Karpas-422 (cell line): ENCODE measurements at regions not wholly inside any gene's neighbourhood (a gene's known extent, or its start where the extent isn't known, plus 50 kb on each side); places are given as distances from the start of the nearest gene placed in this dataset.
"Not testable (repeated sequence)": the region's sequence is repeated elsewhere in the genome, so short reads cannot be mapped to it uniquely, and the experiment has no call there.

Experiments used
- DNase-seq: peaks from one replicate; pipeline ENCODE4 v3.0.0-alpha.2; 2015
- H2AFZ ChIP-seq: fragments of 200-600 bp; sonication (generic); 2 replicates; pipeline ENCODE4 v1.6.1; 2014; ENCODE audit warnings: antibody characterized with exemption, low read length, mixed read lengths
- H3K27ac ChIP-seq: fragments of 200-600 bp; sonication (generic); 2 replicates; pipeline ENCODE4 v1.5.1; 2014; ENCODE audit warnings: mild to moderate bottlenecking, low read length, moderate library complexity
- H3K27me3 ChIP-seq: fragments of 200-600 bp; sonication (generic); 2 replicates; pipeline ENCODE4 v1.6.1; 2014; ENCODE audit warnings: low read length, mixed read lengths
- H3K36me3 ChIP-seq: fragments of 200-600 bp; sonication (generic); 2 replicates; pipeline ENCODE4 v1.6.1; 2014; ENCODE audit warnings: low read length, mixed read lengths; ENCODE audit not compliant: insufficient read depth
- H3K4me1 ChIP-seq: fragments of 200-600 bp; sonication (generic); 2 replicates; pipeline ENCODE4 v1.6.1; 2014; ENCODE audit warnings: mild to moderate bottlenecking, low read length, mixed read lengths
- H3K4me2 ChIP-seq: fragments of 200-600 bp; sonication (generic); 2 replicates; pipeline ENCODE4 v1.6.1; 2014; ENCODE audit warnings: low read length, low read depth, mild to moderate bottlenecking; ENCODE audit not compliant: poor library complexity, severe bottlenecking
- H3K4me3 ChIP-seq: fragments of 200-600 bp; sonication (generic); 2 replicates; pipeline ENCODE4 v1.5.1; 2014; ENCODE audit warnings: mild to moderate bottlenecking, antibody characterized with exemption, low read length, mixed read lengths
- H3K79me2 ChIP-seq: fragments of 200-600 bp; sonication (generic); 2 replicates; pipeline ENCODE4 v1.6.1; 2014; ENCODE audit warnings: mild to moderate bottlenecking, low read length, mixed read lengths
- H3K9ac ChIP-seq: fragments of 200-600 bp; sonication (generic); 2 replicates; pipeline ENCODE4 v1.6.0; 2014; ENCODE audit warnings: low read length
- H3K9me2 ChIP-seq: fragments of 200-600 bp; sonication (generic), shearing (Covaris generic); replicated peaks from 2 replicates; pipeline ENCODE4 v1.6.0; 2014; ENCODE audit warnings: mild to moderate bottlenecking, low read length, moderate library complexity; ENCODE audit not compliant: insufficient read depth
- H3K9me3 ChIP-seq: fragments of 300-700, 200-600 bp; sonication (generic); 2 replicates; pipeline ENCODE4 v1.6.1; 2014; ENCODE audit warnings: low read length, mixed read lengths
- H4K20me1 ChIP-seq: fragments of 200-600 bp; sonication (generic); 2 replicates; pipeline ENCODE4 v1.6.1; 2014; ENCODE audit warnings: mild to moderate bottlenecking, antibody characterized with exemption, low read length, low read depth; ENCODE audit not compliant: insufficient read depth

DNA sequence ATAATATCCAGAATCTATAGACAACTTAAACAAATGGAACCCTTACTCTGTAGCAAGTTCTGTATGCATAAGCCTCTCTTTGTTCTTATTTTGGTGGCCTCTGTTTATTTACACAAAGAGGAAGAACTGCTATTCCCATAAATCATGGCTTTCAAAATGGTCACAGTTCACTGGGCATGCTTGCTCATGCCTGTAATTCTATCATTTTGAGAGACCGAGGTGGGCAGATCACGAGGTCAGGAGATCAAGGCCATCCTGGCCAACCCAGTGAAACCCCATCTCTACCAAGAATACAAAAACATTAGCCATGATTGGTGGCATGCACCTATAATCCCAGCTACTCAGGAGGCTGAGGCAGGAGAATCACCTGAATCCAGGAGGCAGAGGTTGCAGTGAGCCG, 307.3 kb upstream of the ZNF337 start:
- H3K36me3 ChIP-seq, H3K4me1 ChIP-seq, H3K9me3 ChIP-seq, H3K27ac ChIP-seq, H3K79me2 ChIP-seq, H3K4me3 ChIP-seq, H3K9ac ChIP-seq, H4K20me1 ChIP-seq, H3K9me2 ChIP-seq, H2AFZ ChIP-seq, H3K4me2 ChIP-seq, DNase-seq, H3K27me3 ChIP-seq: not testable (repeated sequence)

DNA sequence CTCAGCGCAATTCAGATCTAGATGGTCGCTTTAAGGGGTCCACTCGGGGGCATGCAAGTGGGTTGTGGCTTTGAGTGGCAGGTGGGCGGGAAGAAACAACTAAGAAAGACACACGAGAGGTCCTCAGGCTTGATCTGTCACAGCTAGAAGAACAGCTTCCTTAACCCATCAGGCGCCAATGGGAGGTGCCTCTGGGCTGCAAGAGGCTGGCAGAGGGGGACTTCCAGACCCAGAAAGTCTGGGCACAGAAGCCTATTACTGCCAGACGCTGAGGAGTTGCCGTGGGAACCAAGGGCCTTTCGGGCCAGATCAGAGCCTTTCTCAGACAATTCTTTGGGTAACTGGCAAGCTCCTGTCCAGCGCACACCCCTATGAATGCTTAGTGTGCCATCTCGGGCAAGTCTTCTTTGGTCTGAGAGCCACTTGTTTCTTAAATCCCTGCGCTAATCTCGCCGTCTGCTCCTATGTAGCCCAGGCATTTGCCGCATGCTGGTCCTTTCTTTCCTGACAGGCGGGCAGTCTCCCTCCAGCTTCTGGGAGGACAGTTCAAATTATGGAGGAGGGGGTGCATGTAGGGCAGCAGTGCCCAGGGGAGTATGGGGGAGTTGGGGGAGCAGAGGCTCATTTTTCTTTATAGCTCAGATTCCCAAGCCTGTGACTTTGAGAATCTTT, 300.9 kb upstream of the ZNF337 start:
- H3K79me2 ChIP-seq, H3K9me2 ChIP-seq, H3K27me3 ChIP-seq, H3K4me3 ChIP-seq, H3K4me2 ChIP-seq, H3K36me3 ChIP-seq, H2AFZ ChIP-seq, H3K4me1 ChIP-seq, H3K27ac ChIP-seq, H3K9ac ChIP-seq, H3K9me3 ChIP-seq, DNase-seq, H4K20me1 ChIP-seq: not testable (repeated sequence)

DNA sequence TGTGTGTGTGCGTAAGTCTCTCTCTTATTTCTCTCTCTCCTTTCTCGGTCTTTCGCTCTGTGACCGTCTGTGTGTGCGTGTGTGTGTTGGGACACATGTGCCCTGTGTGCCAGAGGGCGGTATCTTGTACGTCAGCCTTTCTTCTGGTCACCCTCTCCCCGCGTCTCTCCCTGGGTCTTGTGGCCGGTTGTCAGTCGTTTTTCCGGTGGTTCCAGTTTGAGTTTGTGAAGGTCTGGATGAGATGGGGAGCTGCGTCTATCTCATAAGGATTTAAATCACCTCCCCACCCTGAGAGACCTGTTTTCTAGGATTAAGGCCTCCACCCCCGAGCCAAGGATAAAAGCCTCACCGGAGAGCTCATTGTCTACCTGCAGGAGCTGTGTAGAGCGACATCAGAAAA, 295.5 kb upstream of the ZNF337 start:
- no peaks in the 10 kb centered on the region for H4K20me1 ChIP-seq
- H3K9me3 ChIP-seq = no peaks in the 10 kb centered on the region
- no peaks in the 10 kb centered on the region for H3K79me2 ChIP-seq
- no peak overlapping the region for H3K4me2 ChIP-seq
- no peaks in the 10 kb centered on the region for H3K27me3 ChIP-seq
- H2AFZ ChIP-seq = no peak overlapping the region
- no peak overlapping the region for H3K4me3 ChIP-seq
- DNase-seq = no peak
- H3K27ac ChIP-seq = no peak overlapping the region
- no peak overlapping the region for H3K9ac ChIP-seq
- no peaks in the 10 kb centered on the region for H3K9me2 ChIP-seq
- H3K36me3 ChIP-seq = no peaks in the 10 kb centered on the region
- H3K4me1 ChIP-seq = no peaks in the 10 kb centered on the region

DNA sequence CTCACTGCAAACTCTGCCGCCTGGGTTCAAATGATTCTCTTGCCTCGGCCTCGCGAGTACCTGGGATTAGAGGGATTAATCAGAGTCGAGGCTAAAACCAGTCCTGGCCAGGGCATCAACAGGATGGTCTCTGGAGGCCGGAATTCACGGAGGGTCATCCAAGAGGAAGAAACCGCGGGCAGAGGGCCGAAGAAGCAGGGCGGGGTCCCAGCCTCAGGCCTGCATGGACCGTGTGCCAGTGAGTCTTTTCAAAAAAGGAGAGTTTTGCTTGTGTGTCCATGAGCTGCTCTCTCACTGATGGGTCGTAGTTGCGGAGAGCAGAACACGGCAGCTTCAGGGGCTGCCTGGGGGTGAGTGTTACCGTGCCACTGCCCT, 295.1 kb upstream of the ZNF337 start:
- no peaks in the 10 kb centered on the region for H3K4me1 ChIP-seq
- no peaks in the 10 kb centered on the region for H3K79me2 ChIP-seq
- DNase-seq = no peak
- H3K27ac ChIP-seq = no peak overlapping the region
- H3K4me2 ChIP-seq = no peak overlapping the region
- H3K9me3 ChIP-seq = no peaks in the 10 kb centered on the region
- H3K4me3 ChIP-seq = no peak overlapping the region
- no peaks in the 10 kb centered on the region for H4K20me1 ChIP-seq
- no peaks in the 10 kb centered on the region for H3K27me3 ChIP-seq
- H3K9me2 ChIP-seq = no peaks in the 10 kb centered on the region
- H3K36me3 ChIP-seq = no peaks in the 10 kb centered on the region
- no peak overlapping the region for H3K9ac ChIP-seq
- no peak overlapping the region for H2AFZ ChIP-seq

DNA sequence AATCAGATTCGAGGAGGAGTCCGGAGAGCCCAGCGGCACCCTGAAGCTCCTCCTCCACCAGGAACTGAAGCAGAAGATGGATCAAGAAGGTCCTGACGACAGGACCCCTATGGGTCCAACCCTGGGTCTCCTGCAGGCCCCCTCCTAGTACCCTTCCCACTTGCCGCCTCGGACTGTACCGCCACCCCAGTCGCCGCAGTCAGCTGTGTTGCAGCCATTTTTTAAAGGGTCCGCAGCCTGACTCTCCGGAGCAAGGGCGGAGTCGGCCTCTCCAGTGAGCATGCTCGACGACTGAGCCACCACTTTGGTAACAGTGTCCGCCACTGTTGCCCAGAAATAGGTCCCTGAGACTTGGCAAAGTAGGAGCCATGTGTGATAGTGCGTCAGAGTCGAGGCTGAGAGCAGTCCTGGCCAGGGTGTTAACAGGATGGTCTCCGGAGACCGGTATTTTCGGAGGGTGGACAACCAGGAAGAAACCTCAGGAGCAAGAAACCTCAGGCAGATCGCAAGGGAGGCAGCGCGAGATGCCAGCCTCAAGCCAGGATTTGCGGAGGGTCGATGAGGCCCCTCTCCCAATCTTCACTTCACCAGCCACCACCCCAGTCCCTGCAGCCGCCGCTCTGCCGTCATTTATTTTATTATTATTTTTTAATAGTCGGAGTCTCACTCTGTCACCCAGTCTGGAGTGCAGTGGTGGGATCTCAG, 294.6 kb upstream of the ZNF337 start:
- H3K27me3 ChIP-seq = no peaks in the 10 kb centered on the region
- H3K4me3 ChIP-seq = no peak overlapping the region
- H3K79me2 ChIP-seq = no peaks in the 10 kb centered on the region
- H3K9me2 ChIP-seq = no peaks in the 10 kb centered on the region
- no peaks in the 10 kb centered on the region for H3K36me3 ChIP-seq
- no peaks in the 10 kb centered on the region for H3K4me1 ChIP-seq
- no peak overlapping the region for H2AFZ ChIP-seq
- no peak overlapping the region for H3K9ac ChIP-seq
- no peak for DNase-seq
- H4K20me1 ChIP-seq = no peaks in the 10 kb centered on the region
- H3K27ac ChIP-seq = no peak overlapping the region
- H3K9me3 ChIP-seq = no peaks in the 10 kb centered on the region
- no peak overlapping the region for H3K4me2 ChIP-seq

- H3K36me3 ChIP-seq, H3K4me1 ChIP-seq, H2AFZ ChIP-seq, H4K20me1 ChIP-seq, H3K79me2 ChIP-seq, H3K4me3 ChIP-seq, H3K27me3 ChIP-seq, H3K4me2 ChIP-seq, H3K9ac ChIP-seq, DNase-seq, H3K9me3 ChIP-seq, H3K9me2 ChIP-seq, H3K27ac ChIP-seq: not testable (repeated sequence)
Measured at GRCh38 chr20:25989686-25990085, 293.0 kb upstream of the ZNF337 start.

DNA sequence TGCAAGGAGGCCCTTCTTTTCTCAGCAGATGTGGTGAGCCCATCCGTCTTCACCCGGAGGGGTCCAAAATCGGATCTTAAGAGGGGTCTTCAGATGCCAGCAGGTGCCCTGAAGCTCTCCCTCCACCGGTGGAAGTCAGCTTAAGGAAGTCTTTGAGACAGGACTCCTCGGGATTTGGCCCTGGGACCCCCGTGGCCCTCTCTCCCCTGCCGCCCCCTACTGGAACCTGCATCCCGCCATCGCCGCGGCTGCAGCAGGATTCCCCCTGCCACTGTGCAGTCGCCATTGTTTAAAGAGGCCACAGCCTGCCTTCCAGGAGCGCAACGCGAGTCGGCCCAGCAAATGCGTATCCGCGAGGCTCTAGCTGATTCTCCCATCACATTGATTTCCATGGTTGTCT, 292.5 kb upstream of the ZNF337 start:
- H3K4me1 ChIP-seq = no peaks in the 10 kb centered on the region
- H3K27me3 ChIP-seq = no peaks in the 10 kb centered on the region
- no peaks in the 10 kb centered on the region for H3K9me3 ChIP-seq
- H3K79me2 ChIP-seq = no peaks in the 10 kb centered on the region
- no peak overlapping the region for H3K4me2 ChIP-seq
- H3K9me2 ChIP-seq = no peaks in the 10 kb centered on the region
- H2AFZ ChIP-seq = no peak overlapping the region
- no peak overlapping the region for H3K27ac ChIP-seq
- H3K9ac ChIP-seq = no peak overlapping the region
- no peak for DNase-seq
- H3K4me3 ChIP-seq = no peak overlapping the region
- no peaks in the 10 kb centered on the region for H3K36me3 ChIP-seq
- H4K20me1 ChIP-seq = no peaks in the 10 kb centered on the region

- H3K4me3 ChIP-seq, H3K9me2 ChIP-seq, H3K79me2 ChIP-seq, H3K9ac ChIP-seq, H3K36me3 ChIP-seq, H3K9me3 ChIP-seq, H4K20me1 ChIP-seq, H2AFZ ChIP-seq, H3K4me2 ChIP-seq, H3K4me1 ChIP-seq, H3K27me3 ChIP-seq, DNase-seq, H3K27ac ChIP-seq: not testable (repeated sequence)
Measured at GRCh38 chr20:25987928-25988560, 291.4 kb upstream of the ZNF337 start.
